SK-N-MC (cell line): ENCODE measurements at regions not wholly inside any gene's neighbourhood (a gene's known extent, or its start where the extent isn't known, plus 50 kb on each side); places are given as distances from the start of the nearest gene placed in this dataset.

ENCODE experiments used
- DNase-seq: peaks from one replicate; pipeline ENCODE4 v3.0.0-alpha.2; 2011; ENCODE audit warnings: low read depth, low spot score
- H3K27ac ChIP-seq: fragments of 200-600 bp; sonication (generic); 2 replicates; pipeline ENCODE4 v1.5.1; 2016; ENCODE audit warnings: mixed run types
- H3K36me3 ChIP-seq: fragments of 200-600 bp; sonication (generic); 2 replicates; pipeline ENCODE4 v1.6.1; 2017; ENCODE audit warnings: antibody characterized with exemption, low read length, mixed read lengths; ENCODE audit not compliant: insufficient read depth
- H3K4me3 ChIP-seq: fragments of 200-600 bp; sonication (generic); 2 replicates; pipeline ENCODE4 v1.5.1; 2016
- H3K9ac ChIP-seq: fragments of 200-600 bp; sonication (generic); 2 replicates; pipeline ENCODE4 v1.8.0; 2017; ENCODE audit warnings: mixed run types, mixed read lengths; ENCODE audit not compliant: insufficient read length
- H3K9me3 ChIP-seq: fragments of 200-600 bp; sonication (generic); 2 replicates; pipeline ENCODE4 v1.6.1; 2017; ENCODE audit warnings: low read depth, mild to moderate bottlenecking, antibody characterized with exemption, low read length, moderate library complexity, mixed read lengths
- EZH2 ChIP-seq: fragments of 200-600 bp; sonication (generic); IDR thresholded peaks from one replicate; pipeline ENCODE4 v1.6.1; 2017; ENCODE audit warnings: antibody characterized with exemption
- FOXP2 ChIP-seq: optimal IDR thresholded peaks from 2 replicates; pipeline ENCODE3; 2011; ENCODE audit warnings: mild to moderate bottlenecking, moderate library complexity; ENCODE audit not compliant: insufficient read depth; ENCODE audit errors: extremely low read length, control extremely low read depth
- POLR2AphosphoS5 ChIP-seq: IDR thresholded peaks from 2 replicates; pipeline ENCODE4 v1.6.1; 2012; ENCODE audit warnings: mild to moderate bottlenecking, low read depth, low read length, borderline replicate concordance

- H3K27ac ChIP-seq: no peak overlapping the region
- no peak overlapping the region for H3K9ac ChIP-seq
Measured at GRCh38 chr16:85981826-85982562, 83.0 kb downstream of the IRF8 start.

GRCh38 chr16:85982563-85982939 is 83.6 kb downstream of the IRF8 start:
- H3K27ac ChIP-seq: no peak overlapping the region
- H3K4me3 ChIP-seq: no peak overlapping the region
- no peaks in the 10 kb centered on the region for H3K36me3 ChIP-seq
- H3K9ac ChIP-seq: no peak overlapping the region
- H3K9me3 ChIP-seq: no peaks in the 10 kb centered on the region
- TF ChIP-seq EZH2 (no peak), FOXP2 (no peak), POLR2AphosphoS5 (no peak)
- DNase-seq: no peak

More at GRCh38 chr16:85981826-85982562, 83.0 kb downstream of the IRF8 start:
- no peak for DNase-seq
- TF ChIP-seq FOXP2 (no peak), EZH2 (no peak), POLR2AphosphoS5 (no peak)
- H3K4me3 ChIP-seq: no peak overlapping the region
- no peaks in the 10 kb centered on the region for H3K9me3 ChIP-seq
- H3K36me3 ChIP-seq: no peaks in the 10 kb centered on the region

- TF ChIP-seq POLR2AphosphoS5: no peak
- TF ChIP-seq EZH2: no peak
- TF ChIP-seq FOXP2: no peak
- Histone ChIP-seq H3K4me3 (no peak overlapping the region), H3K9ac (no peak overlapping the region), H3K9me3 (no peaks in the 10 kb centered on the region), H3K27ac (no peak overlapping the region), H3K36me3 (no peaks in the 10 kb centered on the region)
- DNase-seq: no peak
Measured at GRCh38 chr16:85983064-85983463, 84.1 kb downstream of the IRF8 start.

- H3K36me3 ChIP-seq: no peaks in the 10 kb centered on the region
- no peak for DNase-seq
- H3K9ac ChIP-seq: no peak overlapping the region
- no peaks in the 10 kb centered on the region for H3K9me3 ChIP-seq
- TF ChIP-seq FOXP2: no peak
- no peak for TF ChIP-seq EZH2
- no peak for TF ChIP-seq POLR2AphosphoS5
- no peak overlapping the region for H3K4me3 ChIP-seq
- H3K27ac ChIP-seq: no peak overlapping the region
Measured at GRCh38 chr16:85983606-85984230, 84.8 kb downstream of the IRF8 start.

GRCh38 chr16:85984231-85984880 is 85.4 kb downstream of the IRF8 start:
- TF ChIP-seq EZH2 (no peak), FOXP2 (no peak), POLR2AphosphoS5 (no peak)
- H3K27ac ChIP-seq: no peak overlapping the region
- H3K9me3 ChIP-seq: no peaks in the 10 kb centered on the region
- no peak for DNase-seq
- no peak overlapping the region for H3K4me3 ChIP-seq
- no peak overlapping the region for H3K9ac ChIP-seq
- H3K36me3 ChIP-seq: no peaks in the 10 kb centered on the region

GRCh38 chr16:85984947-85985451 is 86.0 kb downstream of the IRF8 start:
- H3K9me3 ChIP-seq: no peaks in the 10 kb centered on the region
- no peak overlapping the region for H3K4me3 ChIP-seq
- no peak for DNase-seq
- TF ChIP-seq FOXP2 (no peak), EZH2 (no peak), POLR2AphosphoS5 (no peak)
- H3K36me3 ChIP-seq: no peaks in the 10 kb centered on the region
- no peak overlapping the region for H3K9ac ChIP-seq
- H3K27ac ChIP-seq: no peak overlapping the region

- Histone ChIP-seq H3K9ac (no peak overlapping the region), H3K36me3 (no peaks in the 10 kb centered on the region), H3K9me3 (no peaks in the 10 kb centered on the region), H3K27ac (no peak overlapping the region), H3K4me3 (no peak overlapping the region)
- no peak for TF ChIP-seq POLR2AphosphoS5
- no peak for TF ChIP-seq EZH2
- no peak for TF ChIP-seq FOXP2
- no peak for DNase-seq
Measured at GRCh38 chr16:85986931-85987749, 88.2 kb downstream of the IRF8 start.

- Histone ChIP-seq H3K9me3 (no peaks in the 10 kb centered on the region), H3K36me3 (no peaks in the 10 kb centered on the region), H3K27ac (no peak overlapping the region), H3K4me3 (no peak overlapping the region), H3K9ac (no peak overlapping the region)
- TF ChIP-seq EZH2 (no peak), POLR2AphosphoS5 (no peak), FOXP2 (no peak)
- no peak for DNase-seq
Measured at GRCh38 chr16:85987750-85988078, 88.8 kb downstream of the IRF8 start.
